OCI-LY7 (cell line): ENCODE measurements at regions not wholly inside any gene's neighbourhood (a gene's known extent, or its start where the extent isn't known, plus 50 kb on each side); places are given as distances from the start of the nearest gene placed in this dataset.

Source experiments
- BruUV-seq: library from RNA; stranded (reverse); fragments of 400-500 nt; replicated peaks from 2 replicates; lab custom pipeline; 2021; lab: Mats Ljungman, UMichigan
- CTCF ChIA-PET: fragments of 300-600 bp; sonication (Branson Sonifier 250); formaldehyde crosslinking; loops from one replicate; lab custom pipeline; 2022; ENCODE audit warnings: antibody characterized with exemption; ENCODE audit not compliant: unreplicated experiment; lab: Charles Lee
- POLR2A ChIA-PET: fragments of 300-600 bp; sonication (Branson Sonifier 250); formaldehyde crosslinking; loops from one replicate; lab custom pipeline; 2022; ENCODE audit warnings: antibody characterized with exemption; lab: Charles Lee
- DNase-seq: peaks from one replicate; pipeline ENCODE4 v3.0.0-alpha.2; 2015; ENCODE audit warnings: low spot score
- H2AFZ ChIP-seq: fragments of 200-600 bp; sonication (generic), shearing (Covaris generic); 2 replicates; pipeline ENCODE4 v1.6.1; 2014; ENCODE audit warnings: mild to moderate bottlenecking, antibody characterized with exemption, low read length, moderate library complexity
- H3K27ac ChIP-seq: fragments of 200-600 bp; sonication (generic); 2 replicates; pipeline ENCODE4 v1.5.1; 2014; ENCODE audit warnings: mixed run types, low read depth, mild to moderate bottlenecking, moderate library complexity, low read length, inconsistent platforms; ENCODE audit not compliant: poor library complexity, severe bottlenecking
- H3K36me3 ChIP-seq: fragments of 200-600 bp; sonication (generic); 2 replicates; pipeline ENCODE4 v1.6.1; 2014; ENCODE audit warnings: mild to moderate bottlenecking, antibody characterized with exemption, low read length, moderate library complexity, mixed read lengths; ENCODE audit not compliant: insufficient read depth
- H3K4me1 ChIP-seq: fragments of 200-600 bp; sonication (generic); 2 replicates; pipeline ENCODE4 v1.5.1; 2014; ENCODE audit warnings: mild to moderate bottlenecking, low read length; ENCODE audit not compliant: insufficient read depth, poor library complexity, severe bottlenecking
- H3K4me2 ChIP-seq: fragments of 200-600 bp; sonication (generic); 2 replicates; pipeline ENCODE4 v1.6.1; 2014; ENCODE audit warnings: mild to moderate bottlenecking, low read length
- H3K4me3 ChIP-seq: fragments of 200-600 bp; sonication (generic); 2 replicates; pipeline ENCODE4 v1.5.1; 2014; ENCODE audit warnings: mild to moderate bottlenecking, low read depth, low read length; ENCODE audit not compliant: poor library complexity, severe bottlenecking
- H3K79me2 ChIP-seq: fragments of 200-600 bp; sonication (generic); 2 replicates; pipeline ENCODE4 v1.6.1; 2016; ENCODE audit warnings: low read depth, mild to moderate bottlenecking, low read length, moderate library complexity, mixed read lengths; ENCODE audit not compliant: insufficient read depth
- H3K9me2 ChIP-seq: fragments of 200-600 bp; sonication (generic); 2 replicates; pipeline ENCODE4 v1.6.1; 2016; ENCODE audit warnings: mild to moderate bottlenecking, low read length, mixed read lengths; ENCODE audit not compliant: insufficient read depth
- H3K9me3 ChIP-seq: fragments of 200-600 bp; sonication (generic); 2 replicates; pipeline ENCODE4 v1.6.1; 2014; ENCODE audit warnings: mild to moderate bottlenecking, mixed run types, low read length, mixed read lengths
- H4K20me1 ChIP-seq: fragments of 200-600 bp; sonication (generic); 2 replicates; pipeline ENCODE4 v1.6.1; 2014; ENCODE audit warnings: mild to moderate bottlenecking, antibody characterized with exemption, low read length, moderate library complexity, mixed read lengths; ENCODE audit not compliant: insufficient read depth
- EZH2phosphoT487 ChIP-seq: fragments of 200-600 bp; sonication (generic); IDR thresholded peaks from 2 replicates; pipeline ENCODE4 v1.6.1; 2018; ENCODE audit warnings: low read depth, borderline replicate concordance, mild to moderate bottlenecking, mixed run types, antibody characterized with exemption, low read length, moderate library complexity, mixed read lengths
- intact Hi-C: fragments of 100-400 bp; cut with micrococcal nuclease; formaldehyde crosslinking; loops from one replicate; pipeline ENCODE4 v1.10.0; 2022; ENCODE audit not compliant: unreplicated experiment
- TF ChIP-seq, protein P1 (sequence below): fragments of 200-600 bp; sonication (generic); conservative IDR thresholded peaks from 2 replicates; pipeline ENCODE4 v1.5.1; 2014; ENCODE audit warnings: mild to moderate bottlenecking, antibody characterized with exemption, low read length, moderate library complexity, mixed read lengths

DNA sequence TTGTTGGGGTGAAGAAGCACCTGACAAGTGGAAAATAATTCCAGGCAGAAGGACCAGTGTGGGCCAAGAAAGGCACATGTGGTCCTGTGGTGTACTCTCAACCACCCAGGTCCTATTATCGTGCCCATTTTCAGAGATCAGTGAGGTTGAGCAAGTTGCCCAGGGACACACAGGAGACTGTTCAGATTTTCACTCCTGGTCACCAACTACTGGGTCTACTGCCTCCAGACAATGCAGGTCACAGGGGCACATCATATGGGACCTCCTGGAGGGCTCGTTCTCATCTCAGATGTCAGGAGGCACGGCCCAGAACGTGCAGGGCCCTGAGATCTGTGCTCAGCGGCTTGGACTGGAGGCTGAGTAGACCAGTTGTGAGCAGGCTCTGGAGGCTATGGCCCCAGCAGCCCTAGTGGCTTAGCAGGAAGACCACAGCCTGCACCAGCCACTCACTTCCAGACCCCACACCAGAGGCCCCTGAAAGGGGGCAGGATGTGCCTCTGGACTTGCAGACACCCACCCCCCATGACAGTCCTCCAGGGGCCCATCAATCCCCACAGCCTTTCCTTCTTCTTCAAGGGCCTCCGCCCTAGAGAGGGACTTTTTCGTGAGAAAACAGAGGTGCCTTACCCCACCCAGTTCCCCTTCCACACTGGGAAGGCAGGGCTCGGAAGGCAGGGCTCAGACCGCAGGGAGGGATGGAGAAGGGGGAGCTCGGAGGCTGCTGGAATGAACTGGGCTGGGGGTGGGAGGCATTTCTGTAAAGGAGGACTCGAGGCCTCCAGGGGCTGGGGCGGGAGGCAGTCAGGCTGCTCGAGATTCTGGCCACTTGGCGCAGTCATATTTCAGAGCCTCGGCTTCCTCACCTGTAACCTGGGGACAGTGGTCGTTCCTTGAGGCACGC, 82.7 kb upstream of the NEURL1B start:
- TF ChIP-seq, protein P1, sequence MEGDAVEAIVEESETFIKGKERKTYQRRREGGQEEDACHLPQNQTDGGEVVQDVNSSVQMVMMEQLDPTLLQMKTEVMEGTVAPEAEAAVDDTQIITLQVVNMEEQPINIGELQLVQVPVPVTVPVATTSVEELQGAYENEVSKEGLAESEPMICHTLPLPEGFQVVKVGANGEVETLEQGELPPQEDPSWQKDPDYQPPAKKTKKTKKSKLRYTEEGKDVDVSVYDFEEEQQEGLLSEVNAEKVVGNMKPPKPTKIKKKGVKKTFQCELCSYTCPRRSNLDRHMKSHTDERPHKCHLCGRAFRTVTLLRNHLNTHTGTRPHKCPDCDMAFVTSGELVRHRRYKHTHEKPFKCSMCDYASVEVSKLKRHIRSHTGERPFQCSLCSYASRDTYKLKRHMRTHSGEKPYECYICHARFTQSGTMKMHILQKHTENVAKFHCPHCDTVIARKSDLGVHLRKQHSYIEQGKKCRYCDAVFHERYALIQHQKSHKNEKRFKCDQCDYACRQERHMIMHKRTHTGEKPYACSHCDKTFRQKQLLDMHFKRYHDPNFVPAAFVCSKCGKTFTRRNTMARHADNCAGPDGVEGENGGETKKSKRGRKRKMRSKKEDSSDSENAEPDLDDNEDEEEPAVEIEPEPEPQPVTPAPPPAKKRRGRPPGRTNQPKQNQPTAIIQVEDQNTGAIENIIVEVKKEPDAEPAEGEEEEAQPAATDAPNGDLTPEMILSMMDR: no peak
- no peak for TF ChIP-seq EZH2phosphoT487
- Histone ChIP-seq H2AFZ (no peak overlapping the region), H3K27ac (no peak overlapping the region), H3K9me2 (no peaks in the 10 kb centered on the region), H3K4me2 (no peak overlapping the region), H3K4me3 (no peak overlapping the region), H4K20me1 (no peaks in the 10 kb centered on the region), H3K4me1 (no peaks in the 10 kb centered on the region), H3K9me3 (no peaks in the 10 kb centered on the region), H3K79me2 (no peaks in the 10 kb centered on the region), H3K36me3 (no peaks in the 10 kb centered on the region)
- no peak for DNase-seq
- intact Hi-C loops: no loop called here
- no TSS peak for BruUV-seq
- ChIA-PET POLR2A (no interaction called here), CTCF (no interaction called here)

- intact Hi-C loops: no loop called here
- no peak for TF ChIP-seq EZH2phosphoT487
- TF ChIP-seq, protein P1: no peak
Observed at GRCh38 chr5:172556971-172557461, 84.0 kb upstream of the NEURL1B start.

DNA sequence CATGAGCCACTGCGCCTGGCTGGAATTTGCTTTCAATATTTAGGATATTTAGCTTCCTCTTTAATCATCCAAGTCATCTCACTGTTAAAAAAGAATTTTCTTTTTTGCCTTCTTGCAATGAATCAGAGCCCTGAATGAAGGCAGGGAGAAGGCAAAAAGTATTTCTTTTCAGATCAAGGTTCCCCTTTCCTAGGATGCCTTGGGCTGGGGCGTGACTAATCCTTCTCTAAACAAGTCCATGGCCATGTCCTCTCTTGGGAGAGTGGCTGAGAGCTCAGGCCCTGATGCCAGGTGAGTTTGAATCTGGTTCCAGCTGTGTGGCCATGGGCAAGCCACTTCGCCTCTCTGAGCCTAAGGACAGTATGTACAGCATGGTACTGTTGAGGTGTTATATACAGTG, 84.8 kb upstream of the NEURL1B start:
- DNase-seq: no peak
- H3K79me2 ChIP-seq: no peaks in the 10 kb centered on the region
- H3K9me3 ChIP-seq: no peaks in the 10 kb centered on the region
- H4K20me1 ChIP-seq: no peaks in the 10 kb centered on the region
- ChIA-PET CTCF (no interaction called here), POLR2A (interaction anchor here (0.6 kb wide), 1 partner anchor 63 kb away, joined by 3 read pairs; no protein-coding TSS in a partner anchor)
- intact Hi-C loops: no loop called here
- H3K4me1 ChIP-seq: no peaks in the 10 kb centered on the region
- H3K9me2 ChIP-seq: no peaks in the 10 kb centered on the region
- H3K4me2 ChIP-seq: no peak overlapping the region
- H3K4me3 ChIP-seq: no peak overlapping the region
- TF ChIP-seq EZH2phosphoT487: no peak
- TF ChIP-seq, protein P1: no peak
- H3K36me3 ChIP-seq: no peaks in the 10 kb centered on the region
- no peak overlapping the region for H3K27ac ChIP-seq
- BruUV-seq: no TSS peak
- H2AFZ ChIP-seq: no peak overlapping the region

More at GRCh38 chr5:172556971-172557461, 84.0 kb upstream of the NEURL1B start:
- Histone ChIP-seq H3K27ac (no peak overlapping the region), H4K20me1 (no peaks in the 10 kb centered on the region), H3K4me1 (no peaks in the 10 kb centered on the region), H3K79me2 (no peaks in the 10 kb centered on the region), H3K4me2 (no peak overlapping the region), H3K4me3 (no peak overlapping the region), H3K36me3 (no peaks in the 10 kb centered on the region), H3K9me3 (no peaks in the 10 kb centered on the region), H3K9me2 (no peaks in the 10 kb centered on the region), H2AFZ (no peak overlapping the region)
- CTCF ChIA-PET: no interaction called here
- BruUV-seq: no TSS peak
- POLR2A ChIA-PET: no interaction called here
- DNase-seq: no peak
